HG02870 (cell line): ENCODE measurements at regions not wholly inside any gene's neighbourhood (a gene's known extent, or its start where the extent isn't known, plus 50 kb on each side); places are given as distances from the start of the nearest gene placed in this dataset.
"Not testable (repeated sequence)": the region's sequence is repeated elsewhere in the genome, so short reads cannot be mapped to it uniquely, and the experiment has no call there.

Experiments used
- ATAC-seq: cut with Tn5 transposase; IDR thresholded peaks from one replicate; pipeline ENCODE4 v1.9.1; 2021; ENCODE audit warnings: mild to moderate bottlenecking, moderate library complexity; ENCODE audit not compliant: unreplicated experiment

DNA sequence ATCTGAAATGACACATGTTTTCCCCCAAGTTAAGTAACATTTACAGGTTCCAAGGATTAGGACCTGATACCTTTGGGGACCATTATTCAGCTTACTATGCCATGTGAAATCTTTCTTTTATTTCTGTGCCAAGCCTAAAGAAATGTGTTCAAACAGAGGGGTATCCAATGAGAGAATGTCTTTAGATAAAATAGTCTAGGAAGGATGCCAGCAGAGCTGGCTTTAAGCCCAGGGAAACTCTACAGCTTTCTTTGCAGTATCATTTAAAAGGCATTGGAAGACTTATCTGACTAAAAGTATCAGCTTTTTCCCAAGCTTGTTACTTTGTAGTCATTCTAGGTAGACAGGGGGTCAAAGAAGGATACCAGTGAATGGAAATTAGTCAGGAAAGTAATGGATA lies 860.4 kb downstream of the PLA2G4A start:
- no peak for ATAC-seq

DNA sequence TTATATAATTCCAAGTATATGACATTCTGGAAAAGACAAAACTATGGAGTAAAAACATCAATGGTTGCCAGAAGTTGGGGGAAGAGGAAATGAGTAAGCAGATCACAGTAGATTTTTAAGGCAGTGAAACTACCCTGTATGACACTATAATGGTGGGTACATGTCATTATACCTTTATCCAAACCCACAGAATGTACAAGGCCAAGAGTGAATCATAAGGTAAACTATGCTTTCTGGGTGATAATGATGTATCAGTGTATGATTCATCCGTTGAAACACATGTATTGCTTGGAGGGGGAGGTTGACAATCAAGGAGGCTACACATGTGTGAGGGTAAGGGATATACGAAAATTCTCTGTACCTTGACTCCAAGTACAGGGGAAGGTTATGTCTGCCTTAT lies 862.7 kb downstream of the PLA2G4A start:
- ATAC-seq, result no peak

DNA sequence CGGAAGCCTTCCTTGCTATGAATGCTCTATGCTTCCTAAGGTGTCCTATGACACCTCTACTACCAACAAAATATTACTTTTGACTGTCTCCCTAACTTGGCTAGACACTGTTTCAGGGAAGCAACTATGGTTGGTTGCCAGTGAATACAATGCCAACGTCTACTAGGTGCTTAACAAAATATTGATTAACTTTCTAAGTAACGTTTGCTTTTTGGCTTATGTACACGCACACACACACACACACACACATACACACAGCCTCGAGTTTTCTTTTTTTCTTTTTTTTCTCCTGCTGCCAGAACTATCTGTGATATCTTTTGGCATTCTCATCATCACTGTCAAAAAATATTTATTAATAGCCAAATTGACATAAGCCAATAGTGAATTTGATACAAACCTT lies 864.0 kb downstream of the PLA2G4A start:
- no peak for ATAC-seq

DNA sequence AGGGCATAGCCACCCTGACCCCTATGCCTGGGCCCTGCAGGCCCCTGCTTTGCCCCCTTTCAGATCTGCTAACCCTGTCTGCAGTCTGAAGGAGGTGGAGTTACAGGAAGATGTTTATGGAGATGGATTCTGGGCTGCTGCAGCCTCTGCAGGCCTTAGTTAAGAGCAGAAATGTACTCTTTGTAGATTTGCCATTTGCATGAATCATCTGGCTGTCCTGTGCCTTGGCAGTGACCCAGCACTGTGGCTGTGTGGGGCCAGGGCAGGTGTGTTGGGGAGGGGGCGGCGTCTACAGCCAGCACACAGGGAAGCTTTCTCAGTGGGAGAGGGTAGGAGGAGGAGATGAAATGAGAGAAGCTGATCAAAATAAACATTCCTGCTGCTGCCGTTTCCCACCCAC lies 867.3 kb downstream of the PLA2G4A start:
- no peak for ATAC-seq

DNA sequence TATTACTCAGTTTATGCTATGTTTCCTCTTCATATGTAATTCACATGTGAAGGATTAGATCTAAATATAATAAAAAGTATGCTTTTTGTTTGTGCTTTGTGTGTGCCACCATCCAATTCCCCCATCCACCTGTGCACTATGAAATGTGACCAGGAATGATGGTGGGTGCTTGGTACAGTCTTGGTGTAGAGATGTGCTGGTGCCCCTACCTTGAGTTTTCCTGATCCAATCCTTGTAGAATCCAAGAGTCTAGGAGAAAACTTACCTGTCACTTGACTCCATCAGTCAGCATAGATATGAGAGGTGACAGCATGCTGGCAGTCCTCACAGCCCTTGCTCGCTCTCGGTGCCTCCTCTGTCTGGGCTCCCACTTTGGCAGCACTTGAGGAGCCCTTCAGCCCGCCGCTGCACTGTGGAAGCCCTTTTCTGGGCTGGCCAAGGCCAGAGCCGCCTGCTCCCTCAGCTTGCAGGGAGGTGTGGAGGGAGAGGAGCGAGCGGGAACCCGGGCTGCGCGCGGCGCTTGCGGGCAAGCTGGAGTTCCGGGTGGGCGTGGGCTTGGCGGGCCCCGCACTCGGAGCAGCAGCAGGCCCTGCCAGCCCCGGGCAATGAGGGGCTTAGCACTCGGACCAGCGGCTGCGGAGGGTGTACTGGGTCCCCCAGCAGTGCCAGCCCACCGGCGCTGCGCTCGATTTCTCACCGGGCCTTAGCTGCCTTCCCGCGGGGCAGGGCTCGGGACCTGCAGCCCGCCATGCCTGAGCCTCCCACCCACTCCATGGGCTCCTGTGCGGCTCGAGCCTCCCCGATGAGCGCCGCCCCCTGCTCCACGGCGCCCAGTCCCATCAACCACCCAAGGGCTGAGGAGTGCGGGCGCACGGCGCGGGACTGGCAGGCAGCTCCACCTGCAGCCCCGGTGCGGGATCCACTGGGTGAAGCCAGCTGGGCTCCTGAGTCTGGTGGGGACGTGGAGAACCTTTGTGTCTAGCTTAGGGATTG lies 874.7 kb downstream of the PLA2G4A start:
- not testable (repeated sequence) for ATAC-seq

DNA sequence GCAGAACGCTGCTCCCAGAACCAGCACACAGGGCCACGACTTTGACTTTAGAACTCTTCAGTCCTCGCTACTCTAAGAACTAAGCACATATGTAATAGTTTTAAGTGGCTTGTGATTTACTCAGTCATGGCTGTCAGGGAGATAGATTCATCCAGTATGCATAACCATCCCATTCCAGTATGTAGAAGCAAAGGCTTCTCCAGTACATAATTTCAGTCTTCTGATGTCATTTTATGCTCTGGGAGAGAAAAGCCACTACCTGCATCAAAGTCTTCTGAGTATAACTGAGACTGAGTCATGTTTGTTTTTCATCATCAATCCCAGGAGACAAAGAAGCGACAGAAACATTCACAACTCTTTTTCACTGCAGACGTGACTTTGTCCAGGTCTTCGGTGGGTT lies 885.7 kb downstream of the PLA2G4A start:
- ATAC-seq, result no peak

DNA sequence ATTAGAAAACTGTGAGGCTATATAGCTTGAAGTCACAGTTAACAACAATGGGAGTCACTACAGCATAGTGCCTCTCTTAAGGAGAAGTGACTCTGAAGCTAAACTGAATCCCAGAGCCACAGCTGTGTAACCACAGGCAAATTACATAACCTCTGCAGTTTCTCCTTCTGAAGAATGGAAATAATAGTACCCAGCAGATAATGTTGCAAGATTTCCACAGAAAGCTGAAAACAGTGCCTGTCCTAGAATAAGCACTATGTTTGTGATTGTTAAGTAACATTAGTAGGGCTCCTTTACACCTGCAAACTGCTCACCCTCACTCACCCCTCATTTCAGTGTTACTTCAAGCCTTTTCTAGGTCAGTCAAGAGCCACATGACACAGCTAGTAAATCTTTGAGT lies 886.7 kb downstream of the PLA2G4A start:
- ATAC-seq, result no peak

DNA sequence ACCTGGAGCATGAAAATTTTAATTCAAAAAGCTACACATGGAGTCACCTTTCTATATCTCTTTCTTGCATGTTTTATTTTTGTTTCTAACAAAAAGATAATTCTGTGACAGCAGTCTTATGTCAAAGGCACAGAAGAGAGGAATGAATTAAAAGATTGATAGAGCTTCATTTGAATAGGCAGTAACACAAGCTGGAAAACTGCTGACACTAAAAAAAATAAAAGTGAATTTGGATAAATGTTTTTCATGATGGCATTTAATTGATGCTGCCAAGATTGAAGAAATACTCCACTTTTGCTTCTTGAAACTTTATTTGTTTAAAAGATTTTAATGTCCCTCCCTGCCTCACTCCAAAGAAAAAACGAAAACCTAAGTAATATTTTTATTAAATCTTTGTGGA lies 887.4 kb downstream of the PLA2G4A start:
- ATAC-seq, result no peak

DNA sequence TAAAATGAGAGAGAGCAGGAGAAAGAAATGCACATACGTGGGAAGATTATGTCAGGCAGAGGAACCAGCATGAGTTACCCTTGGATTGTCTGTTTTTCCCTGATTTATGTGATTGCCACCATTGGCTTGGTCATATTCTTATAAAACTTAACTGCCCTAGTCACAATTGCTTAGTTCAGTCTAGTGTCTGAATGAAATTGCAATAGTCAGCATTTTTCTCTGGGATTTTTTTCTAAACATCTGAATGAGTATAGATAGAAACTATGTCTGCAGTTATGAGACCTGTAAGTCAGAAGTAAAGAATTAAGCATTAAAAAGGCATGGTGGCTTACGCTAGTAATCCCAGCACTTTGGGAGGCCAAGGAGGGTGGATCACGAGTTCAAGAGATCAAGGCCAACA lies 889.8 kb downstream of the PLA2G4A start:
- no peak for ATAC-seq

DNA sequence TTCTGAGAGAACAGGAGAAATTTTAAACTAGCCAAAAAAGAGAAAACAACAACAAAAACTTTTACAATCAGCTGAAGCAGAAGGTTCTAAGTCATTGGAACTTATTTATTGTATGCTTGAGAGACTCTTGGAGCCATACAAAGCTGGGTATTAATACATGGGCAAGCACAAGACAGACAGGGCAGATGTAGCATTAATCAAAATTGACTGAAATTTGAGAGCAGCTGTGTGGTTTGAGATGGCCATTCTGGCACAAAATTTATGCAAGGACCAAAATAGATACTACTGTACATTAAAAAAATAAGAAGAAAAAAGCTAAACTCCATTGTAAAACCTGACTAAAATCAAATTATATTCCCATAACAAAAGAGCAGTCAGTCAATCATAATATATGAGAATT lies 892.5 kb downstream of the PLA2G4A start:
- no peak for ATAC-seq

DNA sequence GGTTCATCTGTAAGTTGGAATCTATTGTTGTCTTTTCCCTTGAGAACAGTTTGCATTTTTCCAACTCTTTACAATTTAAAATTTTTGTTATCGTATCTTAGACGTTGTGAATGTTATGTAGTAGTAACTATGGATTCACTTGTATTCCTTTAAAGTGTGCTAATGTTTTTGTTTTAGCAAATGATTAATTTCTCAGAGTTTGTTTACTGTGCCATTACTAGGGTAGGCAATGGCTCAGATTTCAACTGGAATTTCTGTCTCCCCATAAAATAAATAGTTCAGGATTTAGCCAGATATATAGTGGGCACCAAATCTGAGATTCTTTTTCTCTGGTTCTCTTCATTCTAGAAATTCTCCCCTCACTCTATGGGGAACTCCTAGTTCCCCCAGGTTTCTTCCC lies 896.5 kb downstream of the PLA2G4A start:
- no peak for ATAC-seq

DNA sequence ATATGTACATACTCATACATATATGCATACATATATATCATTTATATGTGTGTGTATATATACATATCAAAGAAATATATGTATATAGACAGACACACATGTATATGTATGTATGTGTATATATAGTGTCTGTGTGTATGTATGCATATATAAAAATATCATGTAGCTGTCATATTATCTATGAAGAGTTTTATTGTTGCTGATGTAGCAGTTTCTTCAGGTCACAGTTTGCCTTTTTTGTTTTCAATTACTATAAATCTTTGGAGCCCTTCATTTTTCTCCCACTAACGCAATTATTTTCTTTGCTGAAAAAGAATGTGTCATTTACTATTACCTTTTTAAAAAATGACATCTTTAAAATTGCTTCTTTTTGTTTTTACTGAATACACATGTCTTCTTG lies 904.5 kb downstream of the PLA2G4A start:
- no peak for ATAC-seq

DNA sequence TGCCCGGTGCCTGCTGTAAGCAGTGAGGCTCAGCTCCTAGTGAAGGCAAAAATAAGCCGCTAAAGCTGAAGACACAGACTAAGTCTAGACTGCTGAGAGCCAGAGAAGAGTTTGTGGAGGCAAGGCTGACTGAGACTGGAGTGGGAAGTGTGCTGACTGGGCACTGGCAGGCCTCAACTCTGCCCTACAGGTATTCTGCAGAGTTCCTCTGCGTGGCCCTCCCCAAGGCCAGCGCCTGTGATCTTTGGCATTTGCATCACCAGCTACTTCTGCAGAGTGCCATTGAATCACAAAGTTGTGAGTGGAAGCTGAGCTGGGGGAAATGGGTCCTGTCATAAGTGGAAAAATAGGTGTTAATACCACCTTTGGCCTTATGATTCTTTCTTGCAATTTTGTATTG lies 905.7 kb downstream of the PLA2G4A start:
- no peak for ATAC-seq

DNA sequence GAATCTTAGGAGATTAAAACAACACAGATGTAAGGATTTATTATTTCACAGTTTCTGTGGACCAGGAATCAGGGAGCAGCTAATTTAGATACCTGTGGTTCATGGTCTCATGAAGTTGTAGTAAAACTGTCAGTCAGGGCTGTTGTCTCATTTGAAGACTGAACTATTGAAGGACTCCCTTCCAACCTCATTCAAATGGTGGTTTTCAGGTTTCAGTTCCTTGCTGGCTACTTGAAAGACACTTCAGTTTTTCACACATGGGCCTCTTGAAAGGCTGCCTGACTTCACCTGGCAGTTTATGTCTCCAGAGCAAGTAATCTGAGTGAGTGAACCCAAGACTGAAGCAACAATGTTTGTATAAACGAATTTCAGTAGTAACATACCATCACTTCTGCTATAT lies 915.9 kb downstream of the PLA2G4A start:
- ATAC-seq, result peak; percentile 95

DNA sequence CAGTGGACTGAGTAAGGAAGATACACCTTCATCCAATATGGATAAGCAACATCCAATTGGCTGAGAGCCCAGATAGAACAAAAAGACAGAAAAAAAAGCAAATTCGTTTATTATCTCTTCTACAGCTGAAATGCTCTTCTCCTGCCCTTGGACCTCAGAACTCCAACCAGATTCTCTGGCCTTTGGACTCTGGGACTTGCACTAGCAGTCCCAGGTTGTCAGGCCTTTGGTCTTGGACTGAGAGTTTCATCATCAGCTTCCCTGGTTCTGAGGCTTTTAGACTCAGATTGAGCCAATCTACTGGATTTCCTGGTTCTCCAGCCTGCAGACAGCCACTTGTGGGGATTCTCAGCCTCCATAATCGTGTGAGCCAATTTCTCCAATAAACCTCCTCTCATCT lies 926.8 kb downstream of the PLA2G4A start:
- ATAC-seq, result no peak

DNA sequence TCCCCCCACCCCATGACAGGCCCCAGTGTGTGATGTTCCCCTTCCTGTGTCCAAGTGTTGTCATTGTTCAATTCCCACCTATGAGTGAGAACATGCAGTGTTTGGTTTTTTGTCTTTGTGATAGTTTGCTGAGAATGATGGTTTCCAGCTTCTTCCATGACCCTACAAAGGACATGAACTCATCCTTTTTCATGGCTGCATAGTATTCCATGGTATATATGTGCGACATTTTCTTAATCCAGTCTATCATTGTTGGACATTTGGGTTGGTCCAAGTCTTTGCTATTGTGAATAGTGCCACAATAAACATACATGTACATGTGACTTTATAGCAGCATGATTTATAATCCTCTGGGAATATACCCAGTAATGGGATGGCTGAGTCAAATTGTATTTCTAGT lies 927.9 kb downstream of the PLA2G4A start:
- not testable (repeated sequence) for ATAC-seq

DNA sequence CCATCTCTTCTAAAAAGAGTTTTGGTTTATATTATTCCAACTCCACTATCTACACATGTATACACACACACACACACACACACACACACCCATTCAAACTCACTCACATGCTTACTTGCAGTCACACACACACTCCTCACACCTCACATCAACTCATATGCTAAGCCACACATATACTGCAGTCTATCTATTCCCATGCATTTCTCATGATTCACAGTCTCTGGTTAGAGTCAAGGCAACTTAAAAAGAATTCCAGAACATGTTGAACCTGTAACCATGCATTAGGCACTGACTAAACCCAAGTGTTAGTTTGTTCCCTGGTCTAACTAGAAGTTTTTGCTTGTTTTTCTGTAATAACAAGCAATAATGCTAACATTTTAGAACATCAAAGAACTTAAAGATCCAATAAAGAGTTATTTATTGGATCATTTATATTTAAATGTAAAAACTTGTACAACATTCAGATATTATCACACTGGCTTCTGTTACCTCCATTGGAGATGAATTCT lies 931.1 kb downstream of the PLA2G4A start:
- no peak for ATAC-seq

DNA sequence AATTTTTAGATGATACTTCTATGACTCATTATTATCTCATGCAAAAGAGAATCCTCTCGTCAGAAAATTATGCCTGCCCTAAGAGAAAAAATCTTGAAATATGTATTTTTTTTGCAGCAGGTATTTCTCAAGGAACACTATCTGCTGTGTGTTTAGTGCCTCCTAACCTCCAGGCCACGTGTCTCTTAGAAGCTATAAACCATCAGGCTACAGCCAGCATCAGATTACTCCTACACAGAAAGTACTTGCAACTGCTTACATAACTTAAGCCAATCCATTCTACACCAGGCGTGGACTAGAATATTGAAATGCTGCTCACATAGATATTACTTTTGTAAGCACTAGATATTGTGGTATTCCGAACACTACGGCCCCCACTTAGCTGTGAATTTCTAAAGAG lies 933.4 kb downstream of the PLA2G4A start:
- ATAC-seq, result no peak

DNA sequence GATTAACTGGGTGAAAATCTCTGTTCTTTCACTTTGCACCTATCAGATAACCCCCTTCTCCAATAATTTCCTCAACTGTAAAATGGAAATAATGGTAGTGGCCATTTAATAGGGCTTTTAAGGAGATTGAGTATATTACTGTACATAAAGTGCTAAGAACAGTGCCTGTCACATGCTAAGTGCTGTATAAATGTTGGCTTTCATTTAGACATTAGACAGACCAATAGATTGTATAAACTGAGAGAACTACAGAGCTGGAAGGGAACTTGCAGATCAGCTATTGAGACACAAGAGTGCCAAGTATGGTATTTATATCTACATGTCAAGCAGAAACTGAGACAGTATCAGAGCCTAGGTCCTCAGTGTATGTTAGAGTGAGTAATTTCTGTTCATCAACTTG lies 934.7 kb downstream of the PLA2G4A start:
- ATAC-seq, result no peak

DNA sequence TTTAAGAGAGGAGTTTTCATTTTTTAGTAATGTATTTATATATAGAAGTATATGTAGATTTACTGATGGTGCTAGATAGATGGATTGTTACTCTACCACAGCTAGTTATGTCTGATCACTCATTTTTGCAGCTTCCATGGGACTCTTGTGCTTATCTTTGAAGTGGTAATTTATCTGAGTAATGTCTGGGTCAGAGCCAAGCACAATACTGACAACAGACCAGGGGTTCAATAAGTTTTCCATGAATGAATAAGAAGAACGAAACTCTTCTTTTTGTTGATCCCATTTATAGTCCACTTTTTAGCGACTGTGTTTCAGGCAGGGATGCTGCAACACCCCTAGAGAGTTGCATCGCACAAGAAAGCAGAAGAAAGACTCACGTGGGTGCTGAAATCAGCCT lies 935.2 kb downstream of the PLA2G4A start:
- ATAC-seq, result no peak

DNA sequence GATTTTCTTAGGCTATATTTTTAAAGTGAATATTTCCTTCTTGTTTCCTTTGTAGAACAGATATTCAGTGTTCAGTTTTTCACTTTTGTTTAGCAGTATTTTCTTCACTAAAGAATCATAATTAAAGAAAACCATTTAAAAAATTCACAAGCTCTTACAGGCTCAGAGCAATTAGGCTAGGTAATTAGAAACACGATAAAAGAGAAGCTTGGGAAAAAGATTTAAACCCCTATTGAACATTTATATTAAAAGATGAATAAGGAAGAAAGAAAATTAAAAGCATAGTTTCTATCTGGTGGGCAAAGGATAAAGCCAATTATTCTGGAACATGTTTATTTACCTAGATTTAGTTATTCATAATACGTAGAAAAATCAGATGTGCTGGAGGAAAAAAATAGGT lies 942.6 kb downstream of the PLA2G4A start:
- no peak for ATAC-seq

DNA sequence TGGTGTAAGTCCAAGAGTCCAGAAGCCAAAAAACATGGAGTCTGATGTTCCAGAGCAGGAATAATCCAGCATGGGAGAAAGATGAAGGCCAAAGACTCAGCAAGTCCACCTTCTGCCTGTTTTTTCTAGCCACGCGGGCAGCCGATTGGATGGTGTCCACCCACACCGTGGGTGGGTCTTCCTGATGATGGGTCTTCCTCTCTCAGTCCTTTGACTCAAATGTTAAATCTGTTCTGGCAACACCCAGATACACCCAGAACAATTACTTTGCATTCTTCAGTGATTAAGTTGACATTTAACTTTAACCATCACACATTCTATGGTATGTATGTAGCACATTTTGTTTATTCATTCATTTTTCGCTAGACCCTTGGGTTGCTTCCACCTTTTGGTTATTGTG lies 944.4 kb downstream of the PLA2G4A start:
- no peak for ATAC-seq

DNA sequence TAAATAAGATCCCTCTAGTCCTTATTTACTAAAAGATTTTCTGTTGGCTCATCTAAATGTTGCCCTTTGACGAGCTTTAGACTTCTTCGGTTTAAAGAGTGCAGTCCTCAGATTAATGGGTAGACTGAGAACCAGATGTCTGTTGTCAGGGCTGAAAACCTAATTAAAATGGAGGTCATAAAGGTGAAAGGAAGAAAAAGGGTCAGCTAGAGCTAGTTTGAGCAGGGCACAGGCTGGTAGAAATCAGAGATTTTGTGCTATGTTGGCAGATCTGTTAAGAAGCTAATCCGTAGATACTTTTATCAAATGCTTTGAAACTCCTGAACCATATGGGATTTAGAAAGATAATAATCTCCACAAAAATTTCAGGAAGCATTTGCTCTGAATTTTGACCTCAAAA lies 959.0 kb downstream of the PLA2G4A start:
- no peak for ATAC-seq
